BE2C (cell line): ENCODE measurements at regions not wholly inside any gene's neighbourhood (a gene's known extent, or its start where the extent isn't known, plus 50 kb on each side); places are given as distances from the start of the nearest gene placed in this dataset.

Experiments used
- DNase-seq: peaks from one replicate; pipeline ENCODE4 v3.0.0-alpha.2; 2020
- H3K27me3 ChIP-seq: fragments of 250-450 bp; sonication (Bioruptor Pico); 2 replicates; pipeline ENCODE4 v1.5.1; 2020; ENCODE audit warnings: mild to moderate bottlenecking
- H3K36me3 ChIP-seq: fragments of 250-450 bp; sonication (Bioruptor Pico); 2 replicates; pipeline ENCODE4 v1.5.1; 2020; ENCODE audit warnings: mild to moderate bottlenecking
- H3K4me1 ChIP-seq: fragments of 250-450 bp; sonication (Bioruptor Pico); 2 replicates; pipeline ENCODE4 v1.5.1; 2020
- H3K4me3 ChIP-seq: 2 replicates; pipeline ENCODE4 v1.5.1; 2011; ENCODE audit warnings: low read depth, low read length
- H3K9me3 ChIP-seq: fragments of 250-450 bp; sonication (Bioruptor Pico); 2 replicates; pipeline ENCODE4 v1.5.1; 2020
- CTCF ChIP-seq: IDR thresholded peaks from 2 replicates; pipeline ENCODE4 v1.5.1; 2012; ENCODE audit warnings: mild to moderate bottlenecking, low read depth, low read length

- Histone ChIP-seq H3K36me3 (no peaks in the 10 kb centered on the region), H3K4me3 (no peak overlapping the region), H3K9me3 (no peaks in the 10 kb centered on the region), H3K4me1 (no peaks in the 10 kb centered on the region), H3K27me3 (no peaks in the 10 kb centered on the region)
- no peak for DNase-seq
- no peak for TF ChIP-seq CTCF
Observed at GRCh38 chr6:1113916-1114540, 197.9 kb upstream of the FOXQ1 start.

GRCh38 chr6:1111361-1111760, 200.5 kb upstream of the FOXQ1 start:
- no peak overlapping the region for H3K4me3 ChIP-seq
- no peaks in the 10 kb centered on the region for H3K27me3 ChIP-seq
- no peak for DNase-seq
- TF ChIP-seq CTCF = no peak
- H3K36me3 ChIP-seq = no peaks in the 10 kb centered on the region
- H3K4me1 ChIP-seq = no peaks in the 10 kb centered on the region
- no peaks in the 10 kb centered on the region for H3K9me3 ChIP-seq

- TF ChIP-seq CTCF = no peak
- Histone ChIP-seq H3K4me1 (no peaks in the 10 kb centered on the region), H3K4me3 (no peak overlapping the region), H3K27me3 (no peaks in the 10 kb centered on the region), H3K36me3 (no peaks in the 10 kb centered on the region), H3K9me3 (no peaks in the 10 kb centered on the region)
- DNase-seq = no peak
Observed at GRCh38 chr6:1110941-1111349, 201.0 kb upstream of the FOXQ1 start.

GRCh38 chr6:1110164-1110563, 201.7 kb upstream of the FOXQ1 start:
- no peak for TF ChIP-seq CTCF
- Histone ChIP-seq H3K4me3 (no peak overlapping the region), H3K4me1 (no peaks in the 10 kb centered on the region), H3K9me3 (no peaks in the 10 kb centered on the region), H3K36me3 (no peaks in the 10 kb centered on the region), H3K27me3 (no peaks in the 10 kb centered on the region)
- no peak for DNase-seq

GRCh38 chr6:1109134-1109533, 202.8 kb upstream of the FOXQ1 start:
- H3K4me1 ChIP-seq = no peaks in the 10 kb centered on the region
- no peaks in the 10 kb centered on the region for H3K9me3 ChIP-seq
- no peak for TF ChIP-seq CTCF
- no peak for DNase-seq
- H3K4me3 ChIP-seq = no peak overlapping the region
- no peaks in the 10 kb centered on the region for H3K27me3 ChIP-seq
- no peaks in the 10 kb centered on the region for H3K36me3 ChIP-seq

- H3K4me3 ChIP-seq = no peak overlapping the region
- H3K36me3 ChIP-seq = no peaks in the 10 kb centered on the region
- no peaks in the 10 kb centered on the region for H3K4me1 ChIP-seq
- H3K9me3 ChIP-seq = no peaks in the 10 kb centered on the region
- no peaks in the 10 kb centered on the region for H3K27me3 ChIP-seq
- TF ChIP-seq CTCF = no peak
- DNase-seq = no peak
Observed at GRCh38 chr6:1108198-1108597, 203.7 kb upstream of the FOXQ1 start.
